ENCODE measurements at regions not wholly inside any gene's neighbourhood (a gene's known extent, or its start where the extent isn't known, plus 50 kb on each side); places are given as distances from the start of the nearest gene placed in this dataset.

- no peak for TF ChIP-seq CTCF (IDR thresholded peaks at IDR 0.05; ENCODE audit: low read length, missing control alignments)
- no peak for DNase-seq (ENCODE audit: low read depth)
- H3K4me3 ChIP-seq (replicated peaks; ENCODE audit: low read depth, low read length), result no peak overlapping the region
Observed at GRCh38 chr20:24109537-24109936, 121.0 kb upstream of the GGTLC1 start.

DNA sequence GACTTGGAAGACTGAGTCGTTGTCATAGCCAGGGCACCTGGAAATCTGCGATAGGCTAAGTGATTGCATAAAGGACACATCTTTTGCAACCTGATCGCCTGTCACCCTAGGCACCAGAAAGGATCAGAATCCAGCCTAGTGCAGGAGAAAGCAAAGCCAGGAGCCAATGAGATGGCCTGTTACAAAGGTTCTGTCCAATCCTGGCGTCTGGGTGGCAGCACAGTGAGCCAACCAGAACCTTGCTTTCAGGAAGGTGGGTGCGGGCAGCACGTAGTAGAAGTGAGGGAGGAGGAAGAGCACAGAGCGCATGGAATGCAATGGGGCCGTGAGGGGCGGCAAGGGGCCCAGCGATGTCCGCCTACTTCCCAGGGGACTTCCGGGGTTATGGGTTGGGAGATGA lies 120.4 kb upstream of the GGTLC1 start:
- TF ChIP-seq CTCF (IDR thresholded peaks at IDR 0.05; ENCODE audit: low read length, missing control alignments), result no peak
- DNase-seq (ENCODE audit: low read depth), result no peak
- no peak overlapping the region for H3K4me3 ChIP-seq (replicated peaks; ENCODE audit: low read depth, low read length)

GRCh38 chr20:24108581-24108980 lies 120.0 kb upstream of the GGTLC1 start:
- DNase-seq (ENCODE audit: low read depth), result no peak
- no peak for TF ChIP-seq CTCF (IDR thresholded peaks at IDR 0.05; ENCODE audit: low read length, missing control alignments)

DNA sequence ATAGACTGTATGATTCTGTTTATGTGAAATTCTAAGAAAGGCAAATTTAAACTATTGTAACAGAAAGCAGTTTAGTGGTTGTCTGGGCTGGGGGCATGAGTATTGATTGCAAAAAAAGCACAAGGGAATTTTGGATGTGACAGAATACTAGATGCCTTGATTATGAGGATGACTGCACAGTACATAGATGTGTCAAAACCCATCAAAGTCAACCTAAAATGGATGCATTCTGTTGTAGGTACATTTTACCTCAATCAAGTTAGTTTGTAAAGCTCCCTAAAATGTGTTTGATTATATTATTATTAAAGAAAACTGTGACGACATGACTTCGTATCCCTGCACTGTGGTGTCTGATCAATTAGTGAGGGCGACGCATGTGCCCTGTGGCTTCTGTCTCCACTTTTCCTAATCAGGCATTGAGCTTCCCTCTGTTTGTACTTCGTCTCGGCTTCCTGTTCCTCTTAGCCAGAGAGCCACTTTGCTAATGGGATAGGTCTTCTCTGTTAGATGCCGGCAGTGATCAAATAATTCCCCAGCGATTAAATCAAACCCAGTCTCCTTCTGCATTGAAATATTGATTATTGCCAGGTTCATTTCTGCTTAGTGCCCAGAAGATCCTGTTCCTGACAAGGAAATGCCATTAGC lies 118.3 kb upstream of the GGTLC1 start:
- DNase-seq (ENCODE audit: low read depth), result no peak
- TF ChIP-seq CTCF (IDR thresholded peaks at IDR 0.05; ENCODE audit: low read length, missing control alignments), result no peak
- H3K4me3 ChIP-seq (replicated peaks; ENCODE audit: low read depth, low read length), result no peak overlapping the region

More at GRCh38 chr20:24108581-24108980, 120.0 kb upstream of the GGTLC1 start:
- no peak overlapping the region for H3K4me3 ChIP-seq (replicated peaks; ENCODE audit: low read depth, low read length)

DNA sequence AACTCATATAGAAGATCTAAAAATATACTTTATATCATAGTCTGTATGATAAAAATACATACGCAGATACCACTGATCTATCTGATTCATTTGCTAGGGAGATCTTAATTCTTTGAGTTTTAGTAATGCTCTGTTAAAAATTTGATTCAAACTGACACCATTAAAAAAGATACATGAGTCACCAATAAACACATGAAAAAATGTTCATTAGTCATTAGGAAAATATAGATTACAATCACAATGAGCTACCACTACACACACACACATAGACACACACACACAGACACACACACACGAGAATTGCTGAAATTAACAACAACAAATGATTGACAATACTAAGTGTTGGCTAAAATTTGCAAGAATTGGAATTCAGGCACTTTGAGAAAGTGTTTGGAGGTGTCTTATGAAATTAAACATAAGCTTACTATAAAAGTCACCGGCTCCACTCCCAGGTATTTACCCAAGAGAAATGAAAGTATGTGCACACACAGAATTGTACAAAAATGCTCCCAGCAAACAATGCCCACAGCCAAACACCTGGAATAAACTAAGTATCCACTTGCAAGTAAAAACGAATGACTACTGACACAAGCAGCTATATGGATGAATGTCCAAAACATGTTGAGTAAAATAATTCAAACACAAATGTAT lies 117.7 kb upstream of the GGTLC1 start:
- no peak overlapping the region for H3K4me3 ChIP-seq (replicated peaks; ENCODE audit: low read depth, low read length)
- no peak for TF ChIP-seq CTCF (IDR thresholded peaks at IDR 0.05; ENCODE audit: low read length, missing control alignments)
- DNase-seq (ENCODE audit: low read depth), result no peak

- peak; percentile 20 for DNase-seq (ENCODE audit: low read depth)
- H3K4me3 ChIP-seq (replicated peaks; ENCODE audit: low read depth, low read length), result no peak overlapping the region
- no peak for TF ChIP-seq CTCF (IDR thresholded peaks at IDR 0.05; ENCODE audit: low read length, missing control alignments)
Observed at GRCh38 chr20:24102749-24103333, 114.3 kb upstream of the GGTLC1 start.

Measured in fibroblast of pulmonary artery (primary cell).